HepG2 (cell line): ENCODE measurements at regions not wholly inside any gene's neighbourhood (a gene's known extent, or its start where the extent isn't known, plus 50 kb on each side); places are given as distances from the start of the nearest gene placed in this dataset.

ENCODE experiments used
- ATAC-seq: fragments of 200-7000 bp; cut with Tn5 transposase; 3 replicates; pipeline ENCODE4 v1.9.1; 2020; ENCODE audit warnings: mild to moderate bottlenecking, moderate library complexity
- BruUV-seq: library from RNA; stranded (reverse); fragments of 400-500 nt; replicated peaks from 2 replicates; lab custom pipeline; 2021; lab: Mats Ljungman, UMichigan
- CTCF ChIA-PET: fragments of 300-600 bp; formaldehyde crosslinking; extraction: SDS; loops from one replicate; lab custom pipeline; 2021; ENCODE audit warnings: low total read pairs, inconsistent platforms, low intra/inter-chr PET ratio; lab: Yijun Ruan, JAX
- POLR2A ChIA-PET: fragments of 350-600 bp; sonication (Branson Sonifier 250); formaldehyde crosslinking; loops from one replicate; lab custom pipeline; 2020; ENCODE audit warnings: antibody characterized with exemption, inconsistent platforms; lab: Yijun Ruan, JAX
- DNase-seq: peaks from one replicate; pipeline ENCODE4 v3.0.0-alpha.2; 2015; ENCODE audit warnings: low spot score
- FAIRE-seq: peaks from 3 replicates; lab custom pipeline; 2011; peaks lifted over from hg19 to GRCh38; lab: Jason Lieb, UNC
- H2AFZ ChIP-seq: one replicate; pipeline ENCODE4 v1.6.1; 2011; ENCODE audit warnings: low read length, inconsistent platforms
- H3K27ac ChIP-seq: fragments of 300-600 bp; 3 replicates; pipeline ENCODE4 v1.8.0; 2011; ENCODE audit warnings: mixed run types, mild to moderate bottlenecking, mixed read lengths, low read length, inconsistent platforms; ENCODE audit not compliant: insufficient read depth; ENCODE audit errors: extremely low read length
- H3K27me3 ChIP-seq, 2 experiments: fragments of 200-600 bp in 1 of 2; 2 replicates in 1 of 2; 3 replicates in 1 of 2; pipeline versions ENCODE4 v1.6.0 to v1.8.0; 2011; ENCODE audit warnings: low read length in 2 of 2, mild to moderate bottlenecking in 2 of 2, moderate library complexity in 2 of 2, inconsistent platforms in 1 of 2; ENCODE audit not compliant: insufficient read depth in 2 of 2, control insufficient read depth in 1 of 2
- H3K36me3 ChIP-seq, 2 experiments: fragments of 200-600 bp in 1 of 2; replicated peaks in 1 of 2; 2 replicates in 1 of 2; 3 replicates in 1 of 2; pipeline versions ENCODE4 v1.5.1 to v1.8.0; 2011; ENCODE audit warnings: low read length in 2 of 2, inconsistent platforms in 1 of 2; ENCODE audit not compliant: insufficient read depth in 2 of 2, control insufficient read depth in 1 of 2
- H3K4me1 ChIP-seq: 2 replicates; pipeline ENCODE4 v1.5.1; 2012; ENCODE audit warnings: low read length, inconsistent platforms; ENCODE audit not compliant: insufficient read depth
- H3K4me2 ChIP-seq: 2 replicates; pipeline ENCODE4 v1.6.0; 2011; ENCODE audit warnings: low read depth, low read length, inconsistent platforms
- H3K4me3 ChIP-seq, 3 experiments: fragments of 200-600 bp in 1 of 3; sonication (generic), shearing (Covaris generic) in 1 of 3; replicated peaks in 1 of 3; 2 replicates each; pipeline ENCODE4 v1.5.1; 2011 to 2016; ENCODE audit warnings: low read length in 3 of 3, inconsistent platforms in 2 of 3, low read depth in 2 of 3, mild to moderate bottlenecking in 2 of 3, control low read depth in 1 of 3, mixed read lengths in 1 of 3; ENCODE audit not compliant: insufficient read depth in 1 of 3
- H3K79me2 ChIP-seq: one replicate; pipeline ENCODE4 v1.6.1; 2011; ENCODE audit warnings: low read length, inconsistent platforms; ENCODE audit not compliant: insufficient read depth
- H3K9ac ChIP-seq: 2 replicates; pipeline ENCODE4 v1.6.0; 2011; ENCODE audit warnings: mild to moderate bottlenecking, low read depth, low read length, inconsistent platforms; ENCODE audit not compliant: insufficient read depth
- H3K9me3 ChIP-seq: 2 replicates; pipeline ENCODE4 v1.5.1; 2012; ENCODE audit warnings: mild to moderate bottlenecking, low read length
- H4K20me1 ChIP-seq: 2 replicates; pipeline ENCODE4 v1.6.0; 2011; ENCODE audit warnings: inconsistent platforms, mild to moderate bottlenecking, low read length, moderate library complexity; ENCODE audit not compliant: insufficient read depth
- CBX1 ChIP-seq: IDR thresholded peaks from one replicate; pipeline ENCODE4 v1.6.1; 2016; ENCODE audit warnings: antibody characterized with exemption, low read depth
- GLI4 ChIP-seq: sonication (generic); formaldehyde crosslinking; IDR thresholded peaks from 2 replicates; pipeline ENCODE4 v1.5.1; 2020; ENCODE audit warnings: missing genetic modification reagents, mild to moderate bottlenecking, moderate library complexity, borderline replicate concordance
- HOXA9 ChIP-seq: sonication (generic); formaldehyde crosslinking; IDR thresholded peaks from 2 replicates; pipeline ENCODE4 v1.8.1; 2022; ENCODE audit warnings: missing genetic modification reagents, mild to moderate bottlenecking, moderate library complexity, borderline replicate concordance
- KDM5A ChIP-seq: fragments of 200-600 bp; sonication (generic); IDR thresholded peaks from 2 replicates; pipeline ENCODE4 v1.7.0; 2018; ENCODE audit warnings: antibody characterized with exemption, mild to moderate bottlenecking, low read length, borderline replicate concordance
- KDM6A ChIP-seq: IDR thresholded peaks from 2 replicates; pipeline ENCODE4 v1.6.1; 2016; ENCODE audit warnings: low read depth
- NRL ChIP-seq: sonication (generic); formaldehyde crosslinking; IDR thresholded peaks from 2 replicates; pipeline ENCODE4 v1.5.0; 2020; ENCODE audit warnings: missing genetic modification reagents, mild to moderate bottlenecking, moderate library complexity, borderline replicate concordance
- PBX3 ChIP-seq: sonication (generic); formaldehyde crosslinking; IDR thresholded peaks from 2 replicates; pipeline ENCODE4 v1.8.1; 2023; ENCODE audit warnings: missing genetic modification reagents, inconsistent platforms, borderline replicate concordance
- SAFB2 ChIP-seq: sonication (generic); formaldehyde crosslinking; IDR thresholded peaks from 2 replicates; pipeline ENCODE4 v1.5.1; 2020; ENCODE audit warnings: missing genetic modification reagents, low read depth, mild to moderate bottlenecking, borderline replicate concordance
- SPEN ChIP-seq: sonication (generic); formaldehyde crosslinking; IDR thresholded peaks from 2 replicates; pipeline ENCODE4 v1.5.1; 2020; ENCODE audit warnings: low read depth, mild to moderate bottlenecking, missing genetic modification reagents
- ZNF75D ChIP-seq: sonication (generic); formaldehyde crosslinking; IDR thresholded peaks from 2 replicates; pipeline ENCODE4 v1.8.1; 2023; ENCODE audit warnings: missing genetic modification reagents, mild to moderate bottlenecking, borderline replicate concordance
- ZNF839 ChIP-seq: sonication (generic); formaldehyde crosslinking; IDR thresholded peaks from 2 replicates; pipeline ENCODE4 v1.4.0; 2020; ENCODE audit warnings: missing genetic modification reagents, mild to moderate bottlenecking, borderline replicate concordance
- ZNF891 ChIP-seq: sonication (generic); formaldehyde crosslinking; IDR thresholded peaks from 2 replicates; pipeline ENCODE4 v1.5.0; 2020; ENCODE audit warnings: mild to moderate bottlenecking, missing genetic modification reagents
- WGBS: methylation state at CpG from one replicate; pipeline ENCODE4 v1.1.6; 2017; ENCODE audit warnings: low lambda C conversion rate; 5-methylcytosine and 5-hydroxymethylcytosine counted together
- in situ Hi-C: cut with HindIII; loops from 2 replicates; pipeline ENCODE4 v1.10.0; 2017; ENCODE audit warnings: low pct_unique_long_range_greater_than_20kb; ENCODE audit not compliant: extremely low pct_ligation_motif_present
- intact Hi-C: fragments of 100-400 bp; cut with micrococcal nuclease; formaldehyde crosslinking; loops from one replicate; pipeline ENCODE4 v1.10.0; 2022; ENCODE audit not compliant: unreplicated experiment

- no peak overlapping the region for H3K4me3 ChIP-seq
- in situ Hi-C loops = no loop called here
- ATAC-seq (no peak), FAIRE-seq (no peak), DNase-seq (no peak)
- no peaks in the 10 kb centered on the region for H3K79me2 ChIP-seq
- no peak overlapping the region for H2AFZ ChIP-seq
- no peak for TF ChIP-seq NRL (CRISPR knock-in tag)
- TF ChIP-seq HOXA9 (CRISPR knock-in tag) = no peak
- TF ChIP-seq ZNF891 (CRISPR knock-in tag) = no peak
- TF ChIP-seq ZNF75D (CRISPR knock-in tag) = no peak
- no peak for TF ChIP-seq SAFB2 (CRISPR knock-in tag)
- TF ChIP-seq KDM6A (CRISPR knock-in tag) = no peak
- no peak for TF ChIP-seq CBX1
- no peak for TF ChIP-seq ZNF839
- TF ChIP-seq GLI4 (CRISPR knock-in tag) = no peak
- no peak for TF ChIP-seq PBX3 (CRISPR knock-in tag)
- no peak for TF ChIP-seq KDM5A
- no peak for TF ChIP-seq SPEN (CRISPR knock-in tag)
- no peaks in the 10 kb centered on the region for H3K36me3 ChIP-seq
- ChIA-PET CTCF (no interaction called here), POLR2A (no interaction called here)
- no peaks in the 10 kb centered on the region for H4K20me1 ChIP-seq
- H3K9me3 ChIP-seq = no peaks in the 10 kb centered on the region
- H3K27ac ChIP-seq = no peak overlapping the region
- BruUV-seq = no TSS peak
- no peaks in the 10 kb centered on the region; a peak in 1 of 5 replicates for H3K27me3 ChIP-seq
- H3K9ac ChIP-seq = no peak overlapping the region
- no peak overlapping the region for H3K4me2 ChIP-seq
- intact Hi-C loops = no loop called here
- WGBS = 0% methylated on average over 2 of the region's 2 CpGs
- no peaks in the 10 kb centered on the region for H3K4me1 ChIP-seq
Observed at GRCh38 chr13:80888390-80888789, 547.5 kb upstream of the SPRY2 start.
